ENCODE measurements at regions not wholly inside any gene's neighbourhood (a gene's known extent, or its start where the extent isn't known, plus 50 kb on each side); places are given as distances from the start of the nearest gene placed in this dataset.

- TF ChIP-seq ZBTB7A (IDR thresholded peaks at IDR 0.05; ENCODE audit: low read depth) = no peak
- no peak for TF ChIP-seq CEBPB (IDR thresholded peaks at IDR 0.05)
- TF ChIP-seq TAF1 (IDR thresholded peaks at IDR 0.05; ENCODE audit: low read depth) = no peak
- TF ChIP-seq NFIC (IDR thresholded peaks at IDR 0.05) = no peak
- TF ChIP-seq REST (IDR thresholded peaks at IDR 0.05; ENCODE audit: low read depth) = no peak
- TF ChIP-seq EP300 (IDR thresholded peaks at IDR 0.05; ENCODE audit: borderline replicate concordance) = no peak
- no peak for TF ChIP-seq MAX (IDR thresholded peaks at IDR 0.05)
- TF ChIP-seq CREB1 (IDR thresholded peaks at IDR 0.05; ENCODE audit: low read depth) = no peak
- no peak for TF ChIP-seq TEAD4 (IDR thresholded peaks at IDR 0.05)
Observed at GRCh38 chr11:42800041-42800440, 511.8 kb upstream of the API5 start.
